GM06990 (cell line): ENCODE measurements at regions not wholly inside any gene's neighbourhood (a gene's known extent, or its start where the extent isn't known, plus 50 kb on each side); places are given as distances from the start of the nearest gene placed in this dataset.

Source experiments
- DNase-seq: peaks from one replicate; pipeline ENCODE4 v3.0.0-alpha.2; 2011; ENCODE audit not compliant: insufficient read length; ENCODE audit errors: extremely low read depth
- H3K27me3 ChIP-seq: replicated peaks from 2 replicates; pipeline ENCODE4 v1.6.0; 2011; ENCODE audit warnings: low read length; ENCODE audit not compliant: control insufficient read depth, insufficient read depth
- H3K36me3 ChIP-seq: 2 replicates; pipeline ENCODE4 v1.5.1; 2011; ENCODE audit warnings: low read length; ENCODE audit not compliant: control insufficient read depth, insufficient read depth
- H3K4me3 ChIP-seq: replicated peaks from 2 replicates; pipeline ENCODE4 v1.5.1; 2011; ENCODE audit warnings: low read depth, mild to moderate bottlenecking, control low read depth, low read length
- CTCF ChIP-seq: IDR thresholded peaks from 2 replicates; pipeline ENCODE4 v1.5.1; 2011; ENCODE audit warnings: low read length, control low read depth, mild to moderate bottlenecking, inconsistent platforms; ENCODE audit not compliant: insufficient read depth, poor library complexity, severe bottlenecking

GRCh38 chr3:17802950-17803349 is 60.5 kb upstream of the TBC1D5 start:
- Histone ChIP-seq H3K27me3 (no peaks in the 10 kb centered on the region), H3K4me3 (no peak overlapping the region), H3K36me3 (no peaks in the 10 kb centered on the region)
- peak; percentile 42 for TF ChIP-seq CTCF
- peak; percentile 28 for DNase-seq

- no peak for TF ChIP-seq CTCF
- no peak for DNase-seq
- no peaks in the 10 kb centered on the region for H3K36me3 ChIP-seq
Observed at GRCh38 chr3:17801131-17801530, 58.7 kb upstream of the TBC1D5 start.

GRCh38 chr3:17800232-17800631 is 57.8 kb upstream of the TBC1D5 start:
- H3K36me3 ChIP-seq: no peaks in the 10 kb centered on the region
- no peak for DNase-seq

More at GRCh38 chr3:17801131-17801530, 58.7 kb upstream of the TBC1D5 start:
- Histone ChIP-seq H3K4me3 (no peak overlapping the region), H3K27me3 (no peaks in the 10 kb centered on the region)

GRCh38 chr3:17799312-17799711 is 56.9 kb upstream of the TBC1D5 start:
- no peak for DNase-seq
- H3K27me3 ChIP-seq: no peaks in the 10 kb centered on the region
- H3K4me3 ChIP-seq: no peak overlapping the region
- H3K36me3 ChIP-seq: no peaks in the 10 kb centered on the region
- TF ChIP-seq CTCF: no peak

More at GRCh38 chr3:17800232-17800631, 57.8 kb upstream of the TBC1D5 start:
- H3K27me3 ChIP-seq: no peaks in the 10 kb centered on the region
- TF ChIP-seq CTCF: no peak
- H3K4me3 ChIP-seq: no peak overlapping the region

- Histone ChIP-seq H3K4me3 (no peak overlapping the region), H3K36me3 (no peaks in the 10 kb centered on the region), H3K27me3 (no peaks in the 10 kb centered on the region)
- no peak for TF ChIP-seq CTCF
- DNase-seq: no peak
Observed at GRCh38 chr3:17798000-17798399, 55.6 kb upstream of the TBC1D5 start.

- H3K4me3 ChIP-seq: no peak overlapping the region
- no peaks in the 10 kb centered on the region for H3K27me3 ChIP-seq
- H3K36me3 ChIP-seq: no peaks in the 10 kb centered on the region
- no peak for DNase-seq
- no peak for TF ChIP-seq CTCF
Observed at GRCh38 chr3:17795711-17796110, 53.3 kb upstream of the TBC1D5 start.
